ENCODE measurements at regions not wholly inside any gene's neighbourhood (a gene's known extent, or its start where the extent isn't known, plus 50 kb on each side); places are given as distances from the start of the nearest gene placed in this dataset.
"Not testable (repeated sequence)": the region's sequence is repeated elsewhere in the genome, so short reads cannot be mapped to it uniquely, and the experiment has no call there.

DNA sequence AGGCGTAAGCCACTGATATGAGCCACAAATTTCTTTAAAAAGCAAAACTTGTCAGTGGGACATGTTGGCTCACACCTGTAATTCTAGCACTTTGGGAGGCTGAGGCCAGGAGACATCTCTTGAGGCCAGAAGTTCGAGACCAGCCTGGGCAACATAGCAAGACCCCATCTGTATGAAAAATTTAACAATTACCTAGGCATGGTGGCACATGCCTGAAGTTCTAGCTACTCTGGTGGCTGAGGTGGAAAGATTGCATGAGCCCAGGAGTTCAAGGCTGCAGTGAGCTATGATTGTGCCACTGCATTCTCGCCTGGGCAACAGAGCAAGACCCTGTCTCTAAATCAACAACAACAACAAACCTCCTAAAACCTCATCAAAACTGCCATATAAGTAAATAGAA, 147.6 kb upstream of the BARHL2 start:
- DNase-seq (ENCODE audit: low read depth, low spot score) = no peak
- no peak overlapping the region for H3K4me3 ChIP-seq (ENCODE audit: low read length)

DNA sequence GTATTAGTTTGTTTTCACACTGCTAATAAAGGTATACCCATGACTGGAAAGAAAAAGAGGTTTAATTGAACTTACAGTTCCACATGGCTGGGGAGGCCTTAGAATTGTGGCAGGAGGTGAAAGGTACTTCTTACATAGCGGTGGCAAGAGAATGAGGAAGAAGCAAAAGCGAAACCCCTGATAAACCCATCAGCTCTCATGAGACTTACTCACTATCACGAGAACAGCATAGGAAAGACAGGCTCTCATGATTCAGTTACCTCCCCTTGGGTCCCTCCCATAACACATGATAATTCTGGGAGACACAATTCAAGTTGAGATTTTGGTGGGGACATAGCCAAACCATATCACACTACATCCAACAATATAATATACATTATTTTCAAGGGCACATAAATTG, 145.7 kb upstream of the BARHL2 start:
- DNase-seq (ENCODE audit: low read depth, low spot score) = no peak
- no peak overlapping the region for H3K4me3 ChIP-seq (ENCODE audit: low read length)

DNA sequence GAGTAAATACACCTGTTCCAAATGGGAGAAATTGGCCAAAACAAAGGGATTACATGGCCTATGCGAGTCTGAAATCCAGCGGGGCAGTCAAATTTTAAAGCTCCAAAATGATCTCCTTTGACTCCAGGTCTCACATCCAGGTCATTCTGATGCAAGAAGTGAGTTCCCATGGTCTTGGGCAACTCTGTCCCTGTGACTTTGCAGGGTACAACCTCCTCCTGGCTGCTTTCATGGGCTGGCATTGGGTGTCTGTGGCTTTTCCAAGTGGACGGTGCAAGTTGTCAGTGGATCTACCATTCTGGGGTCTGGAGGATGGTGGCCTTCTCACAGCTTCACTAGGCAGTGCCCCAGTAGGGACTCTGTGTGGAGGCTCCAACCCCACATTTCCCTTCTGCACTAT, 144.3 kb upstream of the BARHL2 start:
- DNase-seq (ENCODE audit: low read depth, low spot score) = not testable (repeated sequence)

DNA sequence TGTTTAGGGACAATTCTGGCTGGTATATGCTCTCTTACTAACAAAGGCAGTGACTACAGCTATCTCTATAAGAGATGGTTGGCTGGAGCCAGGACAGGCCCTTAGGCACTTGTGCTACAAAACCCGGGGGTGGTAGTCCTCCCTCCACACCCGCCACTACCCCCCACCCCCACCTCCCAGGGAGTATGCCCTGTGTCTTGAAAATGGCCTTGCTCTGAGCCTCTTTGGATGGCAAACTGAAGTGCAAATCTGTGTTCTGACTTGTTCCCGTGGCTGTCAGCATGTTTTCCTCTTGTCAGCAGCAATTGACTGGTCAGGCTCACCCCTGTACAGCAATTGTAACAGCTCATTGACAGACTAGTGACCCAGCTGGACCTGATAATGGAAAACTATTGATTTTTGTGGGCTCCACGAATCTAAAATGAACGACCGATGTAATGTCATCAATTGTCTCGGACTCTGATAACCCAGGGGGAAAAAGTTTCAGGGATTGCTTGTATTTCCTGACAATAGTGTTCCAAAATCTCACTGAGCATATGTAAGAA, 139.4 kb upstream of the BARHL2 start:
- DNase-seq (ENCODE audit: low read depth, low spot score) = no peak

More for the DNA sequence above, 144.3 kb upstream of the BARHL2 start:
- H3K4me3 ChIP-seq (ENCODE audit: low read length) = not testable (repeated sequence)

DNA sequence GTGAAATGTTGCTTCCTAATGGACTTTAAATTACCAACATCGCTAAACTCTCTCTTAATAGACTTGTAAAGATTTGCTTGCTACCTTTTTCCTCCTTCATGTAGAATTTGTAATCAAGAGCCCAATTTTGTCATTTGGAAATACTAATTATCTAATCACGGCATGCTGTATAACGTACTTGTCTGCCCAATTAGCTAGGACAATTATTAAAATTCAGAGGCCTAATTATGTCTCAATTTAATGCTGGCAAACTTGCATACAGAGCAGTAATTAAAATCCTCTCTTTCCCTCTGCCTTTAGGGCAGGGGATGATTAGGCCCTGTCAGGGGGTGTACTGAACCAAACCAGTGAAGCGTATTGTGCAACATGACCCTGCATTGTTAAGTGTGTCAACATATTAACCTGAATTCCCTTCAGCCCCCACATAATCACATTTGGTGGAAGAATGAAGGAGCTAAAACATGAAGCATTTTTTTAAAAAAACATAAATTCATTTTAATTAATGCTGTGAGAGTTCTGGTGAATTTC, 137.4 kb upstream of the BARHL2 start:
- H3K4me3 ChIP-seq (ENCODE audit: low read length) = no peak overlapping the region
- no peak for DNase-seq (ENCODE audit: low read depth, low spot score)

More for the DNA sequence above, 139.4 kb upstream of the BARHL2 start:
- H3K4me3 ChIP-seq (ENCODE audit: low read length) = no peak overlapping the region

DNA sequence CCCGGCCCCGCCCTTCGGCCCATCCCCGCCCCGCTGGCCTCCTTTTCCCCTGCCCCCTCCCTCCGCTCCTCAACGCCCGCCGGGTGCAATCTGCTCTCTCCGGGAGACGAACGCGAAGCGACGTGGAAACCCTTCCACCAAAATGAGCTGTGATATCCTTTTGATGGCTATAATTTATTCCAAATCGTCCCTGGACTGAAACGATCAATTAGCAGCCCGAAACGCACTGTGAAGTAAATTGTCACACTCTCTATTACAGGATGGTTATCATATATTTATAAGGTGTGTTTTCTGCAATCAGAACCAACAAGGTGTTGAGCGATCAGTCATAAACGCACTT, 134.6 kb upstream of the BARHL2 start:
- H3K4me3 ChIP-seq (ENCODE audit: low read length) = peak overlapping the region; percentile 46
- no peak for DNase-seq (ENCODE audit: low read depth, low spot score)

DNA sequence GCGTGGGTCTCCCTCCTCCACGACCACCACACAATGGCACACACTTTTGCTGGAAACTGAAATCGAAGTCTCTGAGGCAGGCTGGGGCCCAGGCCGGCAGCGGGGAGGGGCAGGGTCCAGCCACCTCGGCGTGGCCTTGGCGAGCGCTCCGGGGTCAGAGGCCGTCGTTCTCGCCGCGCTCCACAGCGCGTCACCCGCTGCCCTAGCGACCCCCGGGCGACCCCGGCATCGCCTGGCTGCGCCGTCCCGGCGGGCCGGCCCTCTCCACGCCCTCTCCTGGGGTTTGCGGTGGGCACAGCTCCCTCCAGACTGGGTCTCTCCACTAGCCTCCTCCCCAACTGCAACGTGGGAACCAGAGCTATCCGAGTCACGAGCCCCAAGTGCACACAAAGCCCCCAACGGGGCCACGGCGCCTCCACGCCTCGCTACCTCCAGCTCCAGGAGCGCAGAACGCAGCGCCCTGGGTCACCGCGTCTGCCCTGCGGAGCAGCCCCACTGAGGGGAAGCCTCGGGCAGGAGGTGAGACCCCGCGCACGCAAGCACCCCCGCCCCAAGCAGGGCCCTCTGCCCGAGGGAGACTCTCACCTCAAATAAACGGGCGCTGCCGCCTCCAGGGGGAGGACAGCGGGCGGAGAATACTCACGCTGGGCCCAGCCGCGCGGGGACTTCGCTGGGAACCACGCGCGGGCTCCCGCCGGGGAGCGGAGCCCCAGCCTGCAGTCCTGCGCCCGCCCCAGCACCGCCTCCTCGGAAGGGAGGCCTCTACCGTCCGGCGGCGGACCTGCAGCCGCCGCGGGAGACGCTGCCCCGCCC, 134.0 kb upstream of the BARHL2 start:
- H3K4me3 ChIP-seq (ENCODE audit: low read length) = peak overlapping the region; percentile 85
- peak; percentile 59 for DNase-seq (ENCODE audit: low read depth, low spot score)

DNA sequence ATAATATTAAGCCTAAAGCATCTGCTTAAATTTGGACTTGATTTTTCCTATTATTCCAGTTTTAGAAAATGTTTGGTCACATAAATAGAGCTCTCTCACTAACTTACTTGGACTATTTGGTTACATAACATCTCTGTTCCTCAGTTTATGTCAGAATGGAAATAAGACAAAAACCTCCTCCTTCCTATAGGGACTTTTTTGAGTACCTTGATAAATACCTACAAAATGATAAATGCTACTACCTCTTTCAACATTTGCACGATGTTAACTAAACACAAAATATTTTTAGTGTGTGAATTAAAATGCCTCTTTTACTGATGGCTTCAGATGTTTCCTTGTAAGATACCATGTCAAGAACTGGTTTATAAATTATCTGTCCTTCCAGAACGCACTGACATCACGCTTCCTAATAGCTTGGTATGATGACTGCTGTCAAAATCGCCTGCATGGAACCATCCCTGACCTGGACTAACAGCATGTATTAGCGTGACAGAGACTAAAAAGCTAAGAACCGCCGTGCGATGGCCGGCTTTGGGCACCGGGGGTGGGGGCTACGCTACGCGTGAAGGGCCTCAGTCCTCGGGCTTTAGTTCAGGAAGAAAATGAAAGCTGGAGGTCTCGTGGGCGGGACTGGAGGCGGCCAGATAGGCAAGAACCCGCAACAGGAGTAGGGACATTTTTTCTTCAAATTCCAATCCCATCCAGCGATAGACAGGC, 133.2 kb upstream of the BARHL2 start:
- H3K4me3 ChIP-seq (ENCODE audit: low read length) = peak overlapping the region; percentile 85
- no peak for DNase-seq (ENCODE audit: low read depth, low spot score)

DNA sequence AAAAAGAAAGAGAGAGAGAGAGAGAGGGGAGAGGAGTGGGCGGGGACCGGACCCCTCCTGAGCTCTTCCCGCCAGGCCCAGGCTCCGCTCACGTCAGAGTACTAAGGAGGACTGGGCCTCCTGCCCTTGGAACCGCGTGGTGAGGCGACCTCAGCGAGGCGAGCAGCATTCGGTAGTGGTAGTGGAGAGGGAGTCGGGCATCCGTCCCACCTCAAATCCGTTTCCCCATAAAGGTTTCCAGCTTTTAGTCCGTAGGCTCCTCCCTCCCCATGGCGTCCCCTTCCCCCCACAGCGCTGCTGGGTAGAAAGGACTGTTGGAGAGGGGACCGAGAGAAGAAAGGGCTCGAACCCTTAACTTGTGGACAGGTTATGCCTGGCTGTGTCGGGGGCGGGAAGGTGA, 124.4 kb upstream of the BARHL2 start:
- no peak for DNase-seq (ENCODE audit: low read depth, low spot score)

DNA sequence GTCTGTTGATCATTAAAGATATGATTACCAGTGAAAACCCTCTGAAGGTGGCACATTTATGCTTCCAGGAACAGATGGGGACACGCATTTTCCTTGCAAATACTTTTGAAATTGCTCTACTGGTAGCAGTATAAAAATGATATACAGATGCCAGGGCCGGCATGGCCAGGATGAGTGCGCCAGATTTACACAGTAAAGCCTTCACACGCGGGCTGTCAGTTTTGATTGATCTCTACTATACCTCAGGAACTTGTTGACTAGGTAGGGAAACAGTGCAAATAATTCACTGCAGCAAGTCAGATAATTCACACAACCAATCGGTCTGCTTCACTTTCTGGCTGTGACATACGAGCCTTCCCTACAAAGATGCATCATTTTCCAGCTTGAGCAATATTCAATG, 123.2 kb upstream of the BARHL2 start:
- DNase-seq (ENCODE audit: low read depth, low spot score) = no peak
- H3K4me3 ChIP-seq (ENCODE audit: low read length) = no peak overlapping the region

More for the DNA sequence above, 124.4 kb upstream of the BARHL2 start:
- H3K4me3 ChIP-seq (ENCODE audit: low read length) = no peak overlapping the region

DNA sequence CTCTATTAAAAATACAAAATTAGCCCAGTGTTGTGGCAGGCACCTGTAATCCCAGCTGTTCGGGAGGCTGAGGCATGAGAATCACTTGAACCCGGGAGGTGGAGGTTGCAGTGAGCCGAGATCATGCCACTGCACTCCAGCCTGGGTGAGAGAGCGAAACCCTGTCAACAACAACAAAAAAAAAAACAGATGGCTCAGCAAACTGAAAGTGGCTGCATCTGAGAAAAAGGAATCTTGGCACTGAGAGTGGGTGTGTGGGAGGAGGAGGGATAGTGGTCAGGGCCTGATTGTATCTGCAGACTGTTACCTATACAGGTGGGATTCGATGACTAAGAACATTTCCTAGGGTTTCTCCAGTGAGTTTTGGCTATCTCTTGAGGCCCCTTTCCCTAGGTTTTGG, 122.2 kb upstream of the BARHL2 start:
- no peak for DNase-seq (ENCODE audit: low read depth, low spot score)
- no peak overlapping the region for H3K4me3 ChIP-seq (ENCODE audit: low read length)

DNA sequence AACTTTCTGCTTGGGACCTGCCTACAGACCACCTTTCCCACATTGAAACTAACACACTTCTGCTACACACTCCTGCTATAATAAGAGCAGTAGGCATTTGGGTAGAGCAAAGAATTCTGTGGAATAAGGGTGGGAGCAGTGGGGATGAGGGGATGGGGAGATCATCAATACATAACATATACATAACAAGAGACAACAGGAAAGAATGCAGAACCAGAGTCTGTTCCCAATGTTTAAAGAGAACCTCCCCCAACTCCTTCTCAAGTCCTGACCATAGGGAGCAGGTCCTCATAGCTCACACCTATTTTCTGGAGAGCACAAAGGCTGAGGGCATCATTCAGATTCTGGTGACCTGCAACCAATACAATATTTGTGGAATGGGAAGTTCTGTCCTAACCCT, 121.6 kb upstream of the BARHL2 start:
- H3K4me3 ChIP-seq (ENCODE audit: low read length) = no peak overlapping the region
- DNase-seq (ENCODE audit: low read depth, low spot score) = no peak

DNA sequence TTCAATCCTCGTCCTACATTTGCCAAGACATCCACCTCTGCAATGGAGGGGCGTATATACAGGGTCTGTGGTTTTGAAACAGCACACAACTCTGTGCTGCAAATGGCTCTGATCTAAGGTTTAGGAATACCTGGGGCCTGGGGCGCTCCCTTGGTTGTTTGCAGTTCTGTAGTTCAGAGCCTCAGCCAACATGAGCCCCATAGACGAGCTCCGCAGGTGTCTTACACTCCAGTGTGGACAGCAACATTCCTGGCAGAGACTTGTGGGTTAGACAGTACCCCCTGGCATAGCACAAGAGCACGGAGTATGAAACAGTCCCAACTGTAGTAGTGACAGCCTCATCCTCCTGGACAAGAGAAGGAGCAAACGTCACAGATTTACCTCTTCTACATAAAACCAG, 120.3 kb upstream of the BARHL2 start:
- no peak for DNase-seq (ENCODE audit: low read depth, low spot score)
- H3K4me3 ChIP-seq (ENCODE audit: low read length) = no peak overlapping the region

DNA sequence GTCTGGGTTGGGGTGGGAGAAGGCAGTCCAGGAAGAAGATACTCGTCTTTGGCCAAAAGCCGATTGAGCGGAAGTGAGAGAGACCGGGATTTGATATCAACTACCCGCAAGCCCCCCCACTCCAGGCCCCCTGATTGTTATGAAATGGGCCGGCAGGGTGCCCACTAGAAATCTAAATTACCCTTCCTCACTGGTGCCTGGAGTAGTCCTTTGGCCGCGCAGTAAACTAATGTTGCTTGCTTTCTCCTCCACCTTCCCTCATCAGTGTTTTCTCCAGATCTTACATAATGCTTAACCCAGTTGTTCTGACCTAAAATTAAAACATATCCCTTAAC, 119.2 kb upstream of the BARHL2 start:
- no peak for DNase-seq (ENCODE audit: low read depth, low spot score)
- H3K4me3 ChIP-seq (ENCODE audit: low read length) = no peak overlapping the region

DNA sequence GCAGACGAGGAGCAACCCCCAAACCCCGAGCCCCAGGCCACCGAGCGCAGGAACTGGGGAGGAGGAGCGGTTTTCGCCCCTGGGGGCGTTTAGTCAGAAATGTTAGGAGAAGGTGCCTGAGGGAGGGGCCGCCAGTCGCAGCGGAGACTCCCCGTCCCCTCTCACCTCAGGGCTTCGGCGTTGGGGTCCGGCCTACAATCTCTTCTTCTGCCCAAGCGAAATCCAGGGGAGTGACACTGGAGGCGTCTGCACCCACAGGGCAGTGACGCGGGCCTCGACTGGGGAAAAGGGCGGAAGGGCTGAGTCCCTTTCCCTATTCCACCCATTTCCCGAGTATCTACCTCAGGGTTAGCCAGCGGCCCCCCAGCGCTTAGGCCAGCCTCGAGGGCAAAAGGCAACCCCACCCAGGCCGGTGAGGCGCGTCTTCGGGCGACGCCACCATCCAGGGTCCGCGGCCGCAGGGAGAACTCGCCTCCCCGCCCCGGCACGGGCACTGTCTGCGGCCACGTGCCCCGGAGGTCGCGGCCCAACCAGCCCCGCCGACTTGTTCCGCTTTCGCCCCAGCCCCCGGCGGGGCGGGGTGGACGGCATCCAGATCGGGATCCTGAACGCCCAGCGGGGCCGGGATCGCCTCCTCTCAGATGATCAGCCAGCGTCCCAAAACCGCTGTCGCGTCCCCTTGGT, 118.7 kb upstream of the BARHL2 start:
- no peak for DNase-seq (ENCODE audit: low read depth, low spot score)
- H3K4me3 ChIP-seq (ENCODE audit: low read length) = no peak overlapping the region

DNA sequence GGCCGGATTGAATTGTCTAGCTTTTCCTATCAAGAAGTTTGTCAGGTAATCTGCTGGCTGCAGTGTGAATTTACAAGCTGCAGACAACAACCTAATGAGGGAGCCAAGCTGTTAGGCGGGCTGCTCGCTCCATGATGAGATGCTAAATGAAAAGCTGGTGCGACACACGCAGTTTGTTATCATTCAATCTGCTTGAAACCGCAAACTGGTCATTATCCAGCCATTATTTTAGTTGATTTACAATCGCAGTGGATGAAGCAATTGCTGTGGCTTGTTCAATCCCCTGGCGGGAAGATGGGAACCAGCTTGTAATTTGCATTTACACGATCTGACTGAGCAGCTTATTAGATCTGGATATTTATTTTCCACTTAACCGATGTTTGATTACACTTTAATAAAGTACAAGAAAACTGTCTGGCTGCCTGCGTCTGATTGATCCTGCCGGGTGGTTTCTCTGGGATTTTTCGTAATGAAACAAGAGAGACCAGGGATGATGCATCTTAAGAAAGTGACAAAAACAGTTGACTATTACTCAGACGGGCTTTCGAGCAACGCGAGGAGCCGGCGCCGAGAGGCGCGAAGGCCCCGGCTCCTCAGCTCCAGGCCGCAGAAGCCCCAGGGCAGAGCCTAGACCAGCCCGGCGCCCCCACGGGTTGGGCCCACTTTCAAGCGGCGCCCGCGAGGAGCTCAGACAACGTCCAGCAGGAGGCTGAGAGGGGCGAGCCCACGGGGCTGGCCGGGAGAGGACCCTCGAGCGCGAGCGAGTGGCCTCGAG, 118.0 kb upstream of the BARHL2 start:
- no peak overlapping the region for H3K4me3 ChIP-seq (ENCODE audit: low read length)
- no peak for DNase-seq (ENCODE audit: low read depth, low spot score)

DNA sequence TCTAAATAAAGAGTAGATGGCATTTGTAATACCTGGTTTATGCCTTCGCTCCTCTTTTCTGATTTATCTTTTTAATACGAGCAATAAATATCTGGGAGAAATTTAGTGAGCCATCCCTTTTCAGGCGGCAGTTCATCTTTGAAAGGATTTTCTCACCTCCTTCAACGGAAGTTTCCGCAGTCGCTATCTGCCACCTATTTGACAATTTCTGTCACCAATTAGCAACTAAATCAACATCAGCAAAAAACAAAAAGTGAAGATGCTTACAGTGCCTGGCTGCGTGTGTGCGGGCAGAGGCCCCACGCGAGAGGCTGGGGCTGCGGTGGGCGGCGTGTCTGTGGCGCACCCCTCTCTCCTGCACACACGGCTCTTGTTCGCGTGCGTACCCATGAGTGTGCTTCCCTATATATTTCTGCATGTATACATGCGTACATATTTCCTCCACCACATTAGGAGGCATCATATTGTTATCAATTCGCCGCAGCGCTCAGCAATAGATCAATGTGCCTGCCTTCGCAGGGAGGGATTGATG, 117.3 kb upstream of the BARHL2 start:
- H3K4me3 ChIP-seq (ENCODE audit: low read length) = no peak overlapping the region
- no peak for DNase-seq (ENCODE audit: low read depth, low spot score)

DNA sequence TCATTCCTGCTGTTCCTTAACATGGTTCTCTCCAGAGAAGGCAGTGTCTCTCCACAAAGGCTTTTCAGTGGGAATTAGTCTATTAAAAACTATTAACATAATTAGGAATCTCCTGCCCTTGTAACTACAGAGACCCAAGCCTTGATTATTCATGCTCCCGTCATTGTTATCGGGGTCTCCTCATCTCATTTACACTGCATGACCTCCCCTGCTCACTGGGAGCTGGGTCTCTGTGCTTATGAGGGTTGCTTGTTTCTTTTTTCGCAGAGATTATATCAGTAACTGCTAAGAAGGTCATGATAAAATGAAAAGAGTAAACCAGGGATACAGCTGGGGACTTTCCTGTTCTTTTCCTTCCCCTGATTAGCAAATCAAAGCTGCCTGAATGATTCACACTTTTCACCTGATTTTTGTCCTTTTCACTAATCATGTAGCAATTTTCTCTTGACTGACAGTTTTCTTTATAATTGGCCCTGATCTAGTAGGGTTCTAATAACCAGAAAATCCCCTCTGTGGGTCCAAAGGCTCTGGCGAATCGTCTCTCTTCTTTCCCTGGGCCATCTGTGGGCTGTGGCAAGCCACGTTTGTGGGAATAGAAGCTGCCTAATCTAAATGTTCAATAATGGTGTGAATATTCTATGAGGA, 116.5 kb upstream of the BARHL2 start:
- DNase-seq (ENCODE audit: low read depth, low spot score) = no peak
- no peak overlapping the region for H3K4me3 ChIP-seq (ENCODE audit: low read length)
